Hepatocyte (in vitro differentiated cells): ENCODE measurements at regions not wholly inside any gene's neighbourhood (a gene's known extent, or its start where the extent isn't known, plus 50 kb on each side); places are given as distances from the start of the nearest gene placed in this dataset.

ENCODE experiments used
- EZH2 ChIP-seq: fragments of 200-600 bp; sonication (generic); IDR thresholded peaks from 2 replicates; pipeline ENCODE4 v1.6.1; 2016; ENCODE audit warnings: antibody characterized with exemption, mild to moderate bottlenecking, borderline replicate concordance
- EZH2phosphoT487 ChIP-seq: fragments of 200-600 bp; sonication (generic); IDR thresholded peaks from one replicate; pipeline ENCODE4 v1.6.1; 2018; ENCODE audit warnings: antibody characterized with exemption, mild to moderate bottlenecking, low read depth, moderate library complexity; ENCODE audit not compliant: unreplicated experiment, severe bottlenecking
- TF ChIP-seq, protein P1 (sequence below): fragments of 200-600 bp; sonication (generic); IDR thresholded peaks from 2 replicates; pipeline ENCODE4 v1.5.1; 2016; ENCODE audit warnings: antibody characterized with exemption, mild to moderate bottlenecking; ENCODE audit not compliant: poor library complexity

- TF ChIP-seq, protein P1, sequence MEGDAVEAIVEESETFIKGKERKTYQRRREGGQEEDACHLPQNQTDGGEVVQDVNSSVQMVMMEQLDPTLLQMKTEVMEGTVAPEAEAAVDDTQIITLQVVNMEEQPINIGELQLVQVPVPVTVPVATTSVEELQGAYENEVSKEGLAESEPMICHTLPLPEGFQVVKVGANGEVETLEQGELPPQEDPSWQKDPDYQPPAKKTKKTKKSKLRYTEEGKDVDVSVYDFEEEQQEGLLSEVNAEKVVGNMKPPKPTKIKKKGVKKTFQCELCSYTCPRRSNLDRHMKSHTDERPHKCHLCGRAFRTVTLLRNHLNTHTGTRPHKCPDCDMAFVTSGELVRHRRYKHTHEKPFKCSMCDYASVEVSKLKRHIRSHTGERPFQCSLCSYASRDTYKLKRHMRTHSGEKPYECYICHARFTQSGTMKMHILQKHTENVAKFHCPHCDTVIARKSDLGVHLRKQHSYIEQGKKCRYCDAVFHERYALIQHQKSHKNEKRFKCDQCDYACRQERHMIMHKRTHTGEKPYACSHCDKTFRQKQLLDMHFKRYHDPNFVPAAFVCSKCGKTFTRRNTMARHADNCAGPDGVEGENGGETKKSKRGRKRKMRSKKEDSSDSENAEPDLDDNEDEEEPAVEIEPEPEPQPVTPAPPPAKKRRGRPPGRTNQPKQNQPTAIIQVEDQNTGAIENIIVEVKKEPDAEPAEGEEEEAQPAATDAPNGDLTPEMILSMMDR, result no peak
- TF ChIP-seq EZH2, result no peak
- TF ChIP-seq EZH2phosphoT487, result no peak
Measured at GRCh38 chr6:122223251-122223650, 176.2 kb upstream of the HSF2 start.
